ENCODE measurements at regions not wholly inside any gene's neighbourhood (a gene's known extent, or its start where the extent isn't known, plus 50 kb on each side); places are given as distances from the start of the nearest gene placed in this dataset.

GRCh38 chr3:95588473-95588872 is 1225.9 kb upstream of the EPHA6 start:
- POLR2A ChIA-PET = no interaction called here
- H3K4me3 ChIP-seq (ENCODE audit: low read depth, low read length) = no peak overlapping the region

GRCh38 chr3:95595416-95596075 is 1218.8 kb upstream of the EPHA6 start:
- Histone ChIP-seq H3K36me3 (ENCODE audit: control insufficient read depth, insufficient read depth, low read length) (no peaks in the 10 kb centered on the region), H3K4me3 (ENCODE audit: low read depth, low read length) (no peak overlapping the region), H3K27me3 (ENCODE audit: control insufficient read depth, insufficient read depth, low read length) (no peaks in the 10 kb centered on the region)
- no peak for TF ChIP-seq CTCF (IDR thresholded peaks at IDR 0.05; ENCODE audit: insufficient read depth, low read depth, low read length)
- DNase-seq (ENCODE audit: low read depth) = no peak
- CTCF ChIA-PET = no interaction called here
- POLR2A ChIA-PET = no interaction called here

More at GRCh38 chr3:95588473-95588872, 1225.9 kb upstream of the EPHA6 start:
- Histone ChIP-seq H3K27me3 (ENCODE audit: control insufficient read depth, insufficient read depth, low read length) (no peaks in the 10 kb centered on the region), H3K36me3 (ENCODE audit: control insufficient read depth, insufficient read depth, low read length) (no peaks in the 10 kb centered on the region)
- TF ChIP-seq CTCF (IDR thresholded peaks at IDR 0.05; ENCODE audit: insufficient read depth, low read depth, low read length) = no peak
- DNase-seq (ENCODE audit: low read depth) = no peak
- CTCF ChIA-PET = interaction anchor here (0.5 kb wide), 1 partner anchor 1317 kb away, joined by 3 read pairs; no protein-coding TSS in a partner anchor

- DNase-seq (ENCODE audit: low read depth) = no peak
- CTCF ChIA-PET = no interaction called here
- no peaks in the 10 kb centered on the region for H3K27me3 ChIP-seq (ENCODE audit: control insufficient read depth, insufficient read depth, low read length)
- H3K36me3 ChIP-seq (ENCODE audit: control insufficient read depth, insufficient read depth, low read length) = no peaks in the 10 kb centered on the region
- no peak for TF ChIP-seq CTCF (IDR thresholded peaks at IDR 0.05; ENCODE audit: insufficient read depth, low read depth, low read length)
- H3K4me3 ChIP-seq (ENCODE audit: low read depth, low read length) = no peak overlapping the region
- POLR2A ChIA-PET = no interaction called here
Measured at GRCh38 chr3:95607926-95608325, 1206.5 kb upstream of the EPHA6 start.

DNA sequence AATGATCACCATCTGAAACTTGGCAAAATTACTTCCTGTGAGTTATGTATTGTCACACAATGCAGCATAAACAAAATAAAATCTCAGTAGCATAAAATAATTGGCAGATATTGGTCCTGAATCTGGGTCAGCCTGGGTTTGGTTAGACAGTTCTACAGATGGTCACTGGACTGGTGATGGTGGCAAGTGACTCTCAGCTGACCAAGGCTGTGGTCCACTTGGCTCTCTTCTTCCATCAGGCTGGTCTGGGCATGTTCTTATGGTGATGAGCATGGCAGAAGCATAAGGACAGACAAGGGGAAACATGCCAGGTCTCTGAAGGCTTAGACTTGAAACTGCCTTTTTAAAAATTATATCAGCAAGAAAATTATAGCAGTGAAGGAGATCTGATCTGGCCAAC is 1205.0 kb upstream of the EPHA6 start:
- no peak overlapping the region for H3K4me3 ChIP-seq (ENCODE audit: low read depth, low read length)
- POLR2A ChIA-PET = no interaction called here
- no peak for DNase-seq (ENCODE audit: low read depth)
- no peak for TF ChIP-seq CTCF (IDR thresholded peaks at IDR 0.05; ENCODE audit: insufficient read depth, low read depth, low read length)
- H3K27me3 ChIP-seq (ENCODE audit: control insufficient read depth, insufficient read depth, low read length) = no peaks in the 10 kb centered on the region
- CTCF ChIA-PET = no interaction called here
- no peaks in the 10 kb centered on the region for H3K36me3 ChIP-seq (ENCODE audit: control insufficient read depth, insufficient read depth, low read length)

GRCh38 chr3:95612611-95613010 is 1201.8 kb upstream of the EPHA6 start:
- TF ChIP-seq CTCF (IDR thresholded peaks at IDR 0.05; ENCODE audit: insufficient read depth, low read depth, low read length) = no peak
- POLR2A ChIA-PET = no interaction called here

More at GRCh38 chr3:95612611-95613010, 1201.8 kb upstream of the EPHA6 start:
- CTCF ChIA-PET = no interaction called here
- H3K27me3 ChIP-seq (ENCODE audit: control insufficient read depth, insufficient read depth, low read length) = no peaks in the 10 kb centered on the region
- no peak overlapping the region for H3K4me3 ChIP-seq (ENCODE audit: low read depth, low read length)
- DNase-seq (ENCODE audit: low read depth) = no peak
- H3K36me3 ChIP-seq (ENCODE audit: control insufficient read depth, insufficient read depth, low read length) = no peaks in the 10 kb centered on the region

Data from BJ (cell line).